Hindlimb muscle (tissue), 1 donor: ENCODE measurements at regions not wholly inside any gene's neighbourhood (a gene's known extent, or its start where the extent isn't known, plus 50 kb on each side); places are given as distances from the start of the nearest gene placed in this dataset.

Experiments
- DNase-seq: peaks from one replicate; pipeline ENCODE4 v3.0.0-alpha.2; 2013

GRCh38 chr2:12376025-12376424 lies 340.7 kb upstream of the TRIB2 start:
- no peak for DNase-seq

- DNase-seq, result no peak
Measured at GRCh38 chr2:12379143-12379542, 337.6 kb upstream of the TRIB2 start.

- no peak for DNase-seq
Measured at GRCh38 chr2:12381543-12382325, 335.0 kb upstream of the TRIB2 start.

GRCh38 chr2:12382366-12382765 lies 334.4 kb upstream of the TRIB2 start:
- DNase-seq, result no peak

GRCh38 chr2:12389344-12390045 lies 327.2 kb upstream of the TRIB2 start:
- no peak for DNase-seq

GRCh38 chr2:12391116-12391515 lies 325.6 kb upstream of the TRIB2 start:
- no peak for DNase-seq

GRCh38 chr2:12396699-12397098 lies 320.0 kb upstream of the TRIB2 start:
- no peak for DNase-seq

GRCh38 chr2:12397854-12398253 lies 318.9 kb upstream of the TRIB2 start:
- DNase-seq, result peak; percentile 10

GRCh38 chr2:12399240-12399639 lies 317.5 kb upstream of the TRIB2 start:
- no peak for DNase-seq

- DNase-seq, result no peak
Measured at GRCh38 chr2:12400543-12400942, 316.2 kb upstream of the TRIB2 start.

- no peak for DNase-seq
Measured at GRCh38 chr2:12402440-12403139, 314.1 kb upstream of the TRIB2 start.

GRCh38 chr2:12404497-12404896 lies 312.2 kb upstream of the TRIB2 start:
- no peak for DNase-seq

- DNase-seq, result no peak
Measured at GRCh38 chr2:12407160-12407559, 309.6 kb upstream of the TRIB2 start.

GRCh38 chr2:12412898-12413305 lies 303.8 kb upstream of the TRIB2 start:
- DNase-seq, result no peak

GRCh38 chr2:12415536-12415935 lies 301.2 kb upstream of the TRIB2 start:
- DNase-seq, result no peak

GRCh38 chr2:12416600-12416999 lies 300.1 kb upstream of the TRIB2 start:
- DNase-seq, result no peak

GRCh38 chr2:12417786-12418185 lies 298.9 kb upstream of the TRIB2 start:
- no peak for DNase-seq

GRCh38 chr2:12419803-12420202 lies 296.9 kb upstream of the TRIB2 start:
- DNase-seq, result no peak

- no peak for DNase-seq
Measured at GRCh38 chr2:12421046-12421445, 295.7 kb upstream of the TRIB2 start.

- DNase-seq, result no peak
Measured at GRCh38 chr2:12424219-12424618, 292.5 kb upstream of the TRIB2 start.

- DNase-seq, result no peak
Measured at GRCh38 chr2:12424809-12425208, 291.9 kb upstream of the TRIB2 start.

GRCh38 chr2:12428324-12428723 lies 288.4 kb upstream of the TRIB2 start:
- no peak for DNase-seq

GRCh38 chr2:12428786-12429185 lies 287.9 kb upstream of the TRIB2 start:
- DNase-seq, result no peak
